HCT116 (cell line): ENCODE measurements at regions not wholly inside any gene's neighbourhood (a gene's known extent, or its start where the extent isn't known, plus 50 kb on each side); places are given as distances from the start of the nearest gene placed in this dataset.

Source experiments
- ATAC-seq: fragments of 200-7000 bp; cut with Tn5 transposase; 2 replicates; pipeline ENCODE4 v1.9.1; 2020; ENCODE audit warnings: mild to moderate bottlenecking, moderate library complexity
- BruUV-seq: library from RNA; stranded (reverse); fragments of 400-500 nt; replicated peaks from 2 replicates; lab custom pipeline; 2021; lab: Mats Ljungman, UMichigan
- CTCF ChIA-PET: fragments of 300-600 bp; sonication (Branson Sonifier 250); formaldehyde crosslinking; loops from one replicate; lab custom pipeline; 2021; ENCODE audit warnings: antibody characterized with exemption; lab: Charles Lee
- POLR2A ChIA-PET: fragments of 300-600, 350-600 bp; sonication (Branson Sonifier 250); formaldehyde crosslinking; loops from one replicate; lab custom pipeline; 2021; ENCODE audit warnings: antibody characterized with exemption; lab: Charles Lee
- RAD21 ChIA-PET, 2 experiments: fragments of 300-600 bp; sonication (Branson Sonifier 250); formaldehyde crosslinking; loops; one replicate each; lab custom pipeline; 2023; ENCODE audit warnings: low total read pairs in 2 of 2; ENCODE audit not compliant: uncharacterized antibody in 2 of 2, unreplicated experiment in 2 of 2, low non-redundant PET in 1 of 2; lab: Charles Lee
- DNase-seq: peaks from one replicate; pipeline ENCODE4 v3.0.0-alpha.2; 2010; ENCODE audit warnings: low read depth, low spot score
- H2AFZ ChIP-seq: fragments of 200-600 bp; shearing (Covaris generic), sonication (generic); 2 replicates; pipeline ENCODE4 v1.6.1; 2017; ENCODE audit warnings: low read depth, mixed run types, mixed read lengths, antibody characterized with exemption, low read length; ENCODE audit not compliant: poor library complexity, severe bottlenecking
- H3K27ac ChIP-seq: 2 replicates; pipeline ENCODE4 v1.5.1; 2012; ENCODE audit warnings: low read depth, low read length
- H3K27me3 ChIP-seq: fragments of 200-600 bp; sonication (generic); 2 replicates; pipeline ENCODE4 v1.6.1; 2016; ENCODE audit warnings: mixed run types, low read length, mixed read lengths; ENCODE audit not compliant: insufficient read depth
- H3K36me3 ChIP-seq, 2 experiments: fragments of 200-500 bp in 1 of 2; fragments of 200-600 bp in 1 of 2; sonication (Bioruptor generic) in 1 of 2; sonication (generic) in 1 of 2; 2 replicates each; pipeline versions ENCODE4 v1.5.1 to v1.6.1; 2014 to 2016; ENCODE audit warnings: low read length in 2 of 2, inconsistent platforms in 1 of 2, mixed read lengths in 1 of 2, mixed run types in 1 of 2; ENCODE audit not compliant: insufficient read depth in 2 of 2, control insufficient read depth in 1 of 2
- H3K4me1 ChIP-seq, 2 experiments: fragments of 200-600 bp in 1 of 2; sonication (generic) in 1 of 2; 2 replicates each; pipeline versions ENCODE4 v1.5.1 to v1.6.1; 2012 to 2017; ENCODE audit warnings: low read length in 2 of 2, inconsistent platforms in 1 of 2, mild to moderate bottlenecking in 1 of 2, mixed read lengths in 1 of 2, mixed run types in 1 of 2, moderate library complexity in 1 of 2; ENCODE audit not compliant: insufficient read depth in 2 of 2, control insufficient read depth in 1 of 2
- H3K4me2 ChIP-seq: fragments of 200-600 bp; sonication (generic); 2 replicates; pipeline ENCODE4 v1.6.1; 2017; ENCODE audit warnings: mixed run types, low read length, mixed read lengths
- H3K4me3 ChIP-seq, 2 experiments: fragments of 200-600 bp in 1 of 2; sonication (generic) in 1 of 2; replicated peaks in 1 of 2; 2 replicates each; pipeline ENCODE4 v1.5.1; 2011 to 2016; ENCODE audit warnings: low read length in 2 of 2, control low read depth in 1 of 2, low read depth in 1 of 2, mild to moderate bottlenecking in 1 of 2, mixed read lengths in 1 of 2, mixed run types in 1 of 2
- H3K79me2 ChIP-seq: fragments of 200-600 bp; sonication (generic); 2 replicates; pipeline ENCODE4 v1.6.1; 2017; ENCODE audit warnings: mild to moderate bottlenecking, mixed run types, low read length, moderate library complexity, mixed read lengths; ENCODE audit not compliant: insufficient read depth
- H3K9ac ChIP-seq: fragments of 200-600 bp; sonication (generic); 2 replicates; pipeline ENCODE4 v1.6.1; 2016; ENCODE audit warnings: low read length, mixed read lengths
- H3K9me2 ChIP-seq: fragments of 200-600 bp; sonication (generic), shearing (Covaris generic); 2 replicates; pipeline ENCODE4 v1.6.1; 2017; ENCODE audit warnings: mixed run types, mild to moderate bottlenecking, moderate library complexity; ENCODE audit not compliant: insufficient read depth
- H3K9me3 ChIP-seq, 2 experiments: fragments of 200-500 bp in 1 of 2; fragments of 200-600 bp in 1 of 2; sonication (Bioruptor generic) in 1 of 2; sonication (generic) in 1 of 2; 2 replicates each; pipeline ENCODE4 v1.6.1; 2014 to 2017; ENCODE audit warnings: low read length in 2 of 2, mixed read lengths in 2 of 2, inconsistent platforms in 1 of 2, low read depth in 1 of 2, mild to moderate bottlenecking in 1 of 2, mixed run types in 1 of 2, moderate library complexity in 1 of 2; ENCODE audit not compliant: control insufficient read depth in 1 of 2, insufficient read depth in 1 of 2
- H4K20me1 ChIP-seq: fragments of 200-600 bp; sonication (generic), shearing (Covaris generic); 2 replicates; pipeline ENCODE4 v1.6.1; 2017; ENCODE audit warnings: mixed run types, mild to moderate bottlenecking, moderate library complexity; ENCODE audit not compliant: insufficient read depth
- CTCF ChIP-seq, 3 experiments: fragments of 200-600 bp in 1 of 3; sonication (generic) in 1 of 3; IDR thresholded peaks in 2 of 3; conservative IDR thresholded peaks in 1 of 3; 2 replicates each; pipeline ENCODE4 v1.5.1; 2012 to 2017; ENCODE audit warnings: low read depth in 2 of 3, low read length in 2 of 3, antibody characterized with exemption in 1 of 3, borderline replicate concordance in 1 of 3, control low read depth in 1 of 3, mild to moderate bottlenecking in 1 of 3, mixed read lengths in 1 of 3, mixed run types in 1 of 3, moderate library complexity in 1 of 3; ENCODE audit not compliant: insufficient read depth in 1 of 3
- JUND ChIP-seq: IDR thresholded peaks from 2 replicates; pipeline ENCODE4 v1.6.1; 2012
- MAX ChIP-seq: IDR thresholded peaks from 2 replicates; pipeline ENCODE4 v1.6.1; 2012
- POLR2AphosphoS5 ChIP-seq: IDR thresholded peaks from 2 replicates; pipeline ENCODE4 v1.6.1; 2011; ENCODE audit warnings: mild to moderate bottlenecking, low read depth, low read length, moderate library complexity
- TCF7L2 ChIP-seq: IDR thresholded peaks from 2 replicates; pipeline ENCODE4 v1.7.0; 2011; ENCODE audit warnings: borderline replicate concordance, inconsistent platforms; ENCODE audit not compliant: insufficient read depth, insufficient read length; ENCODE audit errors: extremely low read depth
- YY1 ChIP-seq: IDR thresholded peaks from 2 replicates; pipeline ENCODE4 v1.6.1; 2011; ENCODE audit warnings: low read length, low read depth, moderate library complexity, mild to moderate bottlenecking; ENCODE audit not compliant: insufficient replicate concordance; ENCODE audit errors: extremely low read depth
- ZNF274 ChIP-seq: fragments of 200-500 bp; sonication (Bioruptor generic); IDR thresholded peaks from 2 replicates; pipeline ENCODE4 v1.6.1; 2014; ENCODE audit warnings: mild to moderate bottlenecking, low read depth, low read length, inconsistent platforms
- intact Hi-C: fragments of 100-400 bp; cut with micrococcal nuclease; formaldehyde crosslinking; loops from 2 replicates; pipeline ENCODE4 v1.10.0; 2022

GRCh38 chr10:55803055-55803454 lies 558.0 kb downstream of the ZWINT start:
- Histone ChIP-seq H3K4me3 (no peak overlapping the region), H3K27ac (no peak overlapping the region), H3K9me2 (no peaks in the 10 kb centered on the region), H3K79me2 (no peaks in the 10 kb centered on the region), H3K4me1 (no peaks in the 10 kb centered on the region), H2AFZ (no peak overlapping the region), H3K36me3 (no peaks in the 10 kb centered on the region), H3K9me3 (peaks cover 3 to 10% of the 10 kb centered on the region in 2 experiments; a peak in 2 of 4 replicates), H4K20me1 (no peaks in the 10 kb centered on the region)
- DNase-seq (no peak), ATAC-seq (no peak)
- CTCF ChIA-PET = no interaction called here
- no TSS peak for BruUV-seq
- intact Hi-C loops = no loop called here
- TF ChIP-seq YY1 (no peak), MAX (no peak), CTCF (IDR thresholded peaks at IDR 0.05 in 2 of 3, conservative IDR thresholded peaks at IDR 0.05 in 1 of 3; ENCODE audit: borderline replicate concordance in 1 of 3, insufficient read depth in 1 of 3, low read depth in 2 of 3, low read length in 2 of 3) (no peak), ZNF274 (no peak), JUND (no peak), POLR2AphosphoS5 (no peak)
- TF ChIP-seq, all 23 proteins: peak for 0
- Histone ChIP-seq H3K27me3 (no peaks in the 10 kb centered on the region), H3K4me2 (no peak overlapping the region), H3K9ac (no peak overlapping the region)
- RAD21 ChIA-PET = no interaction called here
- POLR2A ChIA-PET = no interaction called here

- DNase-seq = no peak
- ChIA-PET RAD21 (no interaction called here), POLR2A (no interaction called here)
Observed at GRCh38 chr10:55801353-55801661, 559.8 kb downstream of the ZWINT start.

More at GRCh38 chr10:55801353-55801661, 559.8 kb downstream of the ZWINT start:
- TF ChIP-seq TCF7L2 = no peak
- Histone ChIP-seq H3K9me3 (peaks cover 3 to 10% of the 10 kb centered on the region in 2 experiments; a peak in 2 of 4 replicates), H3K27ac (no peak overlapping the region), H3K27me3 (no peaks in the 10 kb centered on the region), H2AFZ (no peak overlapping the region), H3K4me2 (no peak overlapping the region), H3K79me2 (no peaks in the 10 kb centered on the region), H3K4me1 (no peaks in the 10 kb centered on the region), H3K4me3 (no peak overlapping the region), H3K9ac (no peak overlapping the region), H3K9me2 (no peaks in the 10 kb centered on the region), H4K20me1 (no peaks in the 10 kb centered on the region), H3K36me3 (no peaks in the 10 kb centered on the region)
- no TSS peak for BruUV-seq
- no peak for ATAC-seq
- CTCF ChIA-PET = no interaction called here
- intact Hi-C loops = no loop called here
